Upper lobe of left lung (tissue), 6 donors: ENCODE measurements at regions not wholly inside any gene's neighbourhood (a gene's known extent, or its start where the extent isn't known, plus 50 kb on each side); places are given as distances from the start of the nearest gene placed in this dataset.

ENCODE experiments used
- ATAC-seq, 2 donors: fragments of 200-7000 bp; cut with Tn5 transposase; one replicate each; pipeline ENCODE4 v1.9.1; 2022; ENCODE audit warnings: mild to moderate bottlenecking in 2 of 2, moderate library complexity in 2 of 2; ENCODE audit not compliant: low FRiP score in 2 of 2
- DNase-seq, 2 donors: peaks; one replicate each; pipeline ENCODE4 v3.0.0-alpha.2; 2019 to 2020
- H3K27ac ChIP-seq, 4 donors: fragments of 200-600 bp; sonication (generic); one replicate each; pipeline ENCODE4 v1.5.1; 2016 to 2019
- H3K27me3 ChIP-seq, 4 donors: fragments of 200-600 bp; sonication (generic); one replicate each; pipeline ENCODE4 v1.5.1; 2017 to 2019
- H3K36me3 ChIP-seq, 4 donors: fragments of 200-600 bp; sonication (generic); one replicate each; pipeline ENCODE4 v1.5.1; 2016 to 2019
- H3K4me1 ChIP-seq, 4 donors: fragments of 200-600 bp; sonication (generic); one replicate each; pipeline ENCODE4 v1.5.1; 2018 to 2019
- H3K4me3 ChIP-seq, 4 donors: fragments of 200-600 bp; sonication (generic); one replicate each; pipeline ENCODE4 v1.5.1; 2017 to 2019; ENCODE audit warnings: mild to moderate bottlenecking in 2 of 4, moderate library complexity in 1 of 4
- H3K9me3 ChIP-seq, 4 donors: fragments of 200-600 bp; sonication (generic); one replicate each; pipeline ENCODE4 v1.5.1; 2018 to 2019
- CTCF ChIP-seq, 6 experiments: fragments of 450-650 bp in 4 of 6; fragments of 200-600 bp in 2 of 6; sonication (generic) in 2 of 6; IDR thresholded peaks; one replicate each; pipeline ENCODE4 v1.5.1; 2016 to 2019; ENCODE audit warnings: antibody characterized with exemption in 6 of 6
- EP300 ChIP-seq, 4 donors: sonication (generic); formaldehyde crosslinking; IDR thresholded peaks; one replicate each; pipeline ENCODE4 v1.5.1; 2017; ENCODE audit warnings: antibody characterized with exemption in 4 of 4, control low read depth in 2 of 4
- POLR2A ChIP-seq, 4 donors: fragments of 450-650 bp; IDR thresholded peaks; one replicate each; pipeline ENCODE4 v1.5.1; 2016 to 2017; ENCODE audit warnings: antibody characterized with exemption in 4 of 4, mild to moderate bottlenecking in 2 of 4
- POLR2AphosphoS5 ChIP-seq, 2 donors: sonication (generic); formaldehyde crosslinking; IDR thresholded peaks; one replicate each; pipeline ENCODE4 v1.5.1; 2017; ENCODE audit warnings: antibody characterized with exemption in 2 of 2
- WGBS, 2 donors: methylation state at CpG; one replicate each; pipeline ENCODE4 v1.1.5; 2017 to 2018; 5-methylcytosine and 5-hydroxymethylcytosine counted together
- donor health status: DM: no; HTN: no; CAD: no; lungs with moderate emphysema.
- donor health status: DM: no; HTN: yes; CAD: no; lungs with severe emphysema.

- Histone ChIP-seq H3K4me3 (no peak overlapping the region), H3K4me1 (no peaks in the 10 kb centered on the region), H3K36me3 (no peaks in the 10 kb centered on the region), H3K27ac (no peak overlapping the region), H3K27me3 (no peaks in the 10 kb centered on the region), H3K9me3 (no peaks in the 10 kb centered on the region)
- WGBS, 2 donors, result 88 to 91% methylated on average over 7 of the region's 7 CpGs
- no peak for ATAC-seq
- no peak for DNase-seq
- no peak for TF ChIP-seq POLR2A (IDR thresholded peaks at IDR 0.05)
Observed at GRCh38 chr4:148692242-148692641, 250.0 kb upstream of the NR3C2 start.

GRCh38 chr4:148686449-148686848 is 244.2 kb upstream of the NR3C2 start:
- ATAC-seq (no peak), DNase-seq (no peak)
- WGBS, 2 donors, result 64 to 70% methylated on average over 3 of the region's 3 CpGs
- Histone ChIP-seq H3K4me3 (no peak overlapping the region), H3K9me3 (no peaks in the 10 kb centered on the region), H3K36me3 (no peaks in the 10 kb centered on the region), H3K4me1 (no peaks in the 10 kb centered on the region), H3K27ac (no peak overlapping the region), H3K27me3 (no peaks in the 10 kb centered on the region)
- TF ChIP-seq POLR2AphosphoS5 (IDR thresholded peaks at IDR 0.05) (no peak), CTCF (IDR thresholded peaks at IDR 0.05) (no peak), POLR2A (IDR thresholded peaks at IDR 0.05) (no peak), EP300 (IDR thresholded peaks at IDR 0.05) (no peak)

- no peaks in the 10 kb centered on the region for H3K36me3 ChIP-seq
- DNase-seq, result no peak
- H3K4me1 ChIP-seq, result no peaks in the 10 kb centered on the region
- ATAC-seq, result no peak
- no peak overlapping the region for H3K4me3 ChIP-seq
- TF ChIP-seq EP300 (IDR thresholded peaks at IDR 0.05), result no peak
- no peak for TF ChIP-seq CTCF (IDR thresholded peaks at IDR 0.05)
- no peak for TF ChIP-seq POLR2A (IDR thresholded peaks at IDR 0.05)
- no peak for TF ChIP-seq POLR2AphosphoS5 (IDR thresholded peaks at IDR 0.05)
- no peaks in the 10 kb centered on the region for H3K27me3 ChIP-seq
- 84 to 95% methylated on average over 1 of the region's 1 CpG for WGBS, 2 donors
- H3K9me3 ChIP-seq, result no peaks in the 10 kb centered on the region
- no peak overlapping the region for H3K27ac ChIP-seq
Observed at GRCh38 chr4:148684638-148685037, 242.4 kb upstream of the NR3C2 start.

- WGBS, 2 donors, result 64 to 65% methylated on average over 2 of the region's 2 CpGs
- Histone ChIP-seq H3K4me3 (no peak overlapping the region), H3K4me1 (no peaks in the 10 kb centered on the region), H3K36me3 (no peaks in the 10 kb centered on the region), H3K27me3 (no peaks in the 10 kb centered on the region), H3K9me3 (no peaks in the 10 kb centered on the region), H3K27ac (no peak overlapping the region)
- TF ChIP-seq POLR2A (IDR thresholded peaks at IDR 0.05), result no peak
- TF ChIP-seq CTCF (IDR thresholded peaks at IDR 0.05), result no peak
- TF ChIP-seq EP300 (IDR thresholded peaks at IDR 0.05), result no peak
- TF ChIP-seq POLR2AphosphoS5 (IDR thresholded peaks at IDR 0.05), result no peak
- ATAC-seq, result no peak
- DNase-seq, result no peak
Observed at GRCh38 chr4:148680884-148681283, 238.7 kb upstream of the NR3C2 start.

GRCh38 chr4:148676344-148676743 is 234.1 kb upstream of the NR3C2 start:
- TF ChIP-seq CTCF (IDR thresholded peaks at IDR 0.05) (no peak), POLR2A (IDR thresholded peaks at IDR 0.05) (no peak), EP300 (IDR thresholded peaks at IDR 0.05) (no peak), POLR2AphosphoS5 (IDR thresholded peaks at IDR 0.05) (no peak)
- no peak overlapping the region for H3K27ac ChIP-seq
- ATAC-seq (no peak), DNase-seq (no peak)
- H3K27me3 ChIP-seq, result no peaks in the 10 kb centered on the region
- no peaks in the 10 kb centered on the region for H3K9me3 ChIP-seq
- H3K36me3 ChIP-seq, result no peaks in the 10 kb centered on the region
- no peaks in the 10 kb centered on the region for H3K4me1 ChIP-seq
- H3K4me3 ChIP-seq, result no peak overlapping the region
